Endothelial cell of umbilical vein (primary cell): ENCODE measurements at regions not wholly inside any gene's neighbourhood (a gene's known extent, or its start where the extent isn't known, plus 50 kb on each side); places are given as distances from the start of the nearest gene placed in this dataset.

Source experiments
- BruUV-seq: library from RNA; stranded (reverse); fragments of 400-500 nt; replicated peaks from 2 replicates; lab custom pipeline; 2021; lab: Mats Ljungman, UMichigan
- CTCF ChIA-PET: fragments of 300-600, 350-600 bp; sonication (Branson Sonifier 250); formaldehyde crosslinking; loops from one replicate; lab custom pipeline; 2021; ENCODE audit warnings: antibody characterized with exemption, inconsistent platforms; lab: Charles Lee
- POLR2A ChIA-PET: fragments of 300-600, 350-600 bp; sonication (Branson Sonifier 250); formaldehyde crosslinking; loops from one replicate; lab custom pipeline; 2021; ENCODE audit warnings: antibody characterized with exemption, inconsistent platforms; lab: Charles Lee
- DNase-seq: peaks from one replicate; pipeline ENCODE4 v3.0.0-alpha.2; 2011; ENCODE audit warnings: low read depth, low spot score
- FAIRE-seq: peaks from 2 replicates; lab custom pipeline; 2011; peaks lifted over from hg19 to GRCh38; lab: Jason Lieb, UNC
- H2AFZ ChIP-seq: 2 replicates; pipeline ENCODE4 v1.6.0; 2012; ENCODE audit warnings: low read depth, low read length, control low read depth, inconsistent platforms
- H3K27ac ChIP-seq: 2 replicates; pipeline ENCODE4 v1.5.1; 2011; ENCODE audit warnings: low read depth, mild to moderate bottlenecking, control low read depth, low read length, moderate library complexity; ENCODE audit not compliant: insufficient read depth
- H3K27me3 ChIP-seq, 2 experiments: 2 replicates each; pipeline versions ENCODE4 v1.6.0 to v1.6.1; 2011; ENCODE audit warnings: low read length in 2 of 2, mixed read lengths in 1 of 2; ENCODE audit not compliant: control insufficient read depth in 2 of 2, insufficient read depth in 2 of 2
- H3K36me3 ChIP-seq, 2 experiments: 2 replicates in 1 of 2; 3 replicates in 1 of 2; pipeline ENCODE4 v1.5.1; 2011; ENCODE audit warnings: low read length in 2 of 2, mild to moderate bottlenecking in 1 of 2, moderate library complexity in 1 of 2; ENCODE audit not compliant: control insufficient read depth in 2 of 2, insufficient read depth in 2 of 2; ENCODE audit errors: extremely low read depth in 1 of 2
- H3K4me1 ChIP-seq: 3 replicates; pipeline ENCODE4 v1.5.1; 2011; ENCODE audit warnings: mild to moderate bottlenecking, low read length; ENCODE audit not compliant: control insufficient read depth, insufficient read depth; ENCODE audit errors: extremely low read depth
- H3K4me2 ChIP-seq: 2 replicates; pipeline ENCODE4 v1.6.1; 2011; ENCODE audit warnings: low read length, control low read depth, mixed read lengths; ENCODE audit not compliant: insufficient read depth
- H3K4me3 ChIP-seq, 3 experiments: fragments of 200-600 bp in 1 of 3; sonication (generic), shearing (Covaris generic) in 1 of 3; replicated peaks in 1 of 3; 2 replicates each; pipeline ENCODE4 v1.5.1; 2011 to 2016; ENCODE audit warnings: control low read depth in 3 of 3, low read length in 3 of 3, mild to moderate bottlenecking in 2 of 3, inconsistent platforms in 1 of 3, low read depth in 1 of 3, moderate library complexity in 1 of 3; ENCODE audit not compliant: insufficient read depth in 1 of 3
- H3K79me2 ChIP-seq: 2 replicates; pipeline ENCODE4 v1.6.0; 2012; ENCODE audit warnings: low read length, inconsistent platforms; ENCODE audit not compliant: control insufficient read depth, insufficient read depth
- H3K9ac ChIP-seq: replicated peaks from 2 replicates; pipeline ENCODE3; 2011; ENCODE audit warnings: low read length, control low read depth; ENCODE audit not compliant: insufficient read depth; ENCODE audit errors: extremely low read depth
- H3K9me1 ChIP-seq: replicated peaks from 3 replicates; pipeline ENCODE4 v1.6.0; 2011; ENCODE audit warnings: mild to moderate bottlenecking, low read length; ENCODE audit not compliant: control insufficient read depth, insufficient read depth; ENCODE audit errors: extremely low read depth
- H3K9me3 ChIP-seq: replicated peaks from 2 replicates; pipeline ENCODE4 v1.5.1; 2012; ENCODE audit warnings: low read length, inconsistent platforms; ENCODE audit not compliant: control insufficient read depth, insufficient read depth
- H4K20me1 ChIP-seq: replicated peaks from 2 replicates; pipeline ENCODE3; 2011; ENCODE audit warnings: mild to moderate bottlenecking, low read length; ENCODE audit not compliant: control insufficient read depth, insufficient read depth; ENCODE audit errors: extremely low read depth
- EZH2 ChIP-seq: IDR thresholded peaks from 2 replicates; pipeline ENCODE4 v1.6.1; 2012; ENCODE audit warnings: borderline replicate concordance, low read depth, mild to moderate bottlenecking, moderate library complexity, low read length, inconsistent platforms; ENCODE audit not compliant: severe bottlenecking
- FOS ChIP-seq: IDR thresholded peaks from 2 replicates; pipeline ENCODE4 v1.6.1; 2011; ENCODE audit warnings: mild to moderate bottlenecking, low read length, moderate library complexity, borderline replicate concordance; ENCODE audit not compliant: insufficient read depth
- GATA2 ChIP-seq: IDR thresholded peaks from 2 replicates; pipeline ENCODE4 v1.7.0; 2011; ENCODE audit warnings: low read depth, mild to moderate bottlenecking, moderate library complexity, mixed read lengths, low read length; ENCODE audit not compliant: insufficient read length, insufficient read depth
- JUN ChIP-seq: IDR thresholded peaks from 2 replicates; pipeline ENCODE4 v1.6.1; 2011; ENCODE audit warnings: borderline replicate concordance, low read depth; ENCODE audit not compliant: insufficient read length, insufficient read depth
- MAX ChIP-seq: IDR thresholded peaks from 2 replicates; pipeline ENCODE4 v1.6.1; 2011; ENCODE audit not compliant: insufficient read depth, insufficient read length
- MYC ChIP-seq: IDR thresholded peaks from one replicate; pipeline ENCODE4 v1.6.1; 2011; ENCODE audit warnings: mild to moderate bottlenecking, low read depth, low read length
- POLR2A ChIP-seq: IDR thresholded peaks from 2 replicates; pipeline ENCODE4 v1.6.1; 2012; ENCODE audit warnings: low read depth, mild to moderate bottlenecking, control low read depth, low read length
- POLR2AphosphoS5 ChIP-seq: IDR thresholded peaks from 2 replicates; pipeline ENCODE4 v1.6.1; 2012; ENCODE audit warnings: low read depth, mild to moderate bottlenecking, control low read depth, low read length, moderate library complexity; ENCODE audit not compliant: insufficient read depth
- dilution Hi-C: fragments of 300-500 bp; cut with MboI; formaldehyde crosslinking; loops from one replicate; pipeline ENCODE4 v1.15.0; 2019; ENCODE audit warnings: low sequenced_read_pairs; ENCODE audit not compliant: extremely low pct_ligation_motif_present
- intact Hi-C: fragments of 100-400 bp; cut with micrococcal nuclease; formaldehyde crosslinking; loops from one replicate; pipeline ENCODE4 v1.10.0; 2022
- TF ChIP-seq, protein P1 (sequence below), 2 donors: IDR thresholded peaks; 1 replicate in 1 of 2; 2 replicates in 1 of 2; pipeline ENCODE4 v1.5.1; 2011; ENCODE audit warnings: low read length in 2 of 2, mild to moderate bottlenecking in 2 of 2, moderate library complexity in 2 of 2, control low read depth in 1 of 2, inconsistent platforms in 1 of 2, low read depth in 1 of 2; ENCODE audit not compliant: insufficient read depth in 1 of 2; ENCODE audit errors: extremely low read depth in 1 of 2

DNA sequence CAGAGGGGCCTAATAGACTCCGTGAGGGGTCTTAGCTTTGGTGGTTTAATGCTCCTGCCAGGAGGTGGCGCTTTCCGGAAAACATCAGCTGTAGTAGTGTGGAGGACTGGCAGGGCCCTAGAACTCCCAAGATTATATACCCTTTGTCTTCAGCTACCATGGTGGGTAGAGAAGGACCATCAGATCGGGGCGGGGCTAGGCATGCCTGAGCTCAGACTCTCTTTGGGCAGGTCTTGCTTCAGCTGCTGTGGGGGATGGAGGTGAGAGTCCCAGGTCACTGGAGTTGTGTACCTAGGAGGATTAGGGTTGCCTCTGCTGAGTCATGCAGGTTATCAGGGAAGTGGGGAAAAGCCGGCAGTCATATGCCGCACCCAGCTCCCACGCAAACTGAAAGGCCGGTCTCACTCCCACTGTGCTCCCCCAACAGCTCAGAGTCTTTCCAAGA lies 63.0 kb upstream of the AGA start:
- no peak overlapping the region for H3K4me2 ChIP-seq
- no peaks in the 10 kb centered on the region for H3K4me1 ChIP-seq
- no TSS peak for BruUV-seq
- ChIA-PET CTCF (no interaction called here), POLR2A (no interaction called here)
- no peaks in the 10 kb centered on the region for H3K27me3 ChIP-seq
- DNase-seq (no peak), FAIRE-seq (no peak)
- no peaks in the 10 kb centered on the region for H3K79me2 ChIP-seq
- H2AFZ ChIP-seq = no peak overlapping the region
- H3K9me3 ChIP-seq = no peaks in the 10 kb centered on the region
- H4K20me1 ChIP-seq = no peaks in the 10 kb centered on the region
- no peaks in the 10 kb centered on the region for H3K9me1 ChIP-seq
- no peaks in the 10 kb centered on the region for H3K36me3 ChIP-seq
- no peak overlapping the region for H3K27ac ChIP-seq
- intact Hi-C loops (no loop called here), dilution Hi-C loops (no loop called here)
- no peak overlapping the region for H3K4me3 ChIP-seq
- no peak overlapping the region for H3K9ac ChIP-seq
- TF ChIP-seq POLR2A (no peak), POLR2AphosphoS5 (no peak), EZH2 (no peak), MAX (no peak), MYC (no peak), JUN (no peak), FOS (no peak), GATA2 (no peak)
- TF ChIP-seq, protein P1, sequence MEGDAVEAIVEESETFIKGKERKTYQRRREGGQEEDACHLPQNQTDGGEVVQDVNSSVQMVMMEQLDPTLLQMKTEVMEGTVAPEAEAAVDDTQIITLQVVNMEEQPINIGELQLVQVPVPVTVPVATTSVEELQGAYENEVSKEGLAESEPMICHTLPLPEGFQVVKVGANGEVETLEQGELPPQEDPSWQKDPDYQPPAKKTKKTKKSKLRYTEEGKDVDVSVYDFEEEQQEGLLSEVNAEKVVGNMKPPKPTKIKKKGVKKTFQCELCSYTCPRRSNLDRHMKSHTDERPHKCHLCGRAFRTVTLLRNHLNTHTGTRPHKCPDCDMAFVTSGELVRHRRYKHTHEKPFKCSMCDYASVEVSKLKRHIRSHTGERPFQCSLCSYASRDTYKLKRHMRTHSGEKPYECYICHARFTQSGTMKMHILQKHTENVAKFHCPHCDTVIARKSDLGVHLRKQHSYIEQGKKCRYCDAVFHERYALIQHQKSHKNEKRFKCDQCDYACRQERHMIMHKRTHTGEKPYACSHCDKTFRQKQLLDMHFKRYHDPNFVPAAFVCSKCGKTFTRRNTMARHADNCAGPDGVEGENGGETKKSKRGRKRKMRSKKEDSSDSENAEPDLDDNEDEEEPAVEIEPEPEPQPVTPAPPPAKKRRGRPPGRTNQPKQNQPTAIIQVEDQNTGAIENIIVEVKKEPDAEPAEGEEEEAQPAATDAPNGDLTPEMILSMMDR (IDR thresholded peaks at IDR 0.05; ENCODE audit: extremely low read depth in 1 of 2, insufficient read depth in 1 of 2, low read depth in 1 of 2, low read length in 2 of 2) = no peak
